SHP77 (cell line): ENCODE measurements at regions not wholly inside any gene's neighbourhood (a gene's known extent, or its start where the extent isn't known, plus 50 kb on each side); places are given as distances from the start of the nearest gene placed in this dataset.
A peak's percentile ranks its signal among the peaks of the same experiment; 100 is the strongest.
"Not testable (repeated sequence)": the region's sequence is repeated elsewhere in the genome, so short reads cannot be mapped to it uniquely, and the experiment has no call there.

Experiments
- DNase-seq, 2 experiments: peaks; one replicate each; lab custom pipeline; 2025; lab: John Stamatoyannopoulos, UW

GRCh38 chr10:29363930-29364329 is 75.1 kb downstream of the LYZL1 start:
- not testable (repeated sequence) for DNase-seq

DNA sequence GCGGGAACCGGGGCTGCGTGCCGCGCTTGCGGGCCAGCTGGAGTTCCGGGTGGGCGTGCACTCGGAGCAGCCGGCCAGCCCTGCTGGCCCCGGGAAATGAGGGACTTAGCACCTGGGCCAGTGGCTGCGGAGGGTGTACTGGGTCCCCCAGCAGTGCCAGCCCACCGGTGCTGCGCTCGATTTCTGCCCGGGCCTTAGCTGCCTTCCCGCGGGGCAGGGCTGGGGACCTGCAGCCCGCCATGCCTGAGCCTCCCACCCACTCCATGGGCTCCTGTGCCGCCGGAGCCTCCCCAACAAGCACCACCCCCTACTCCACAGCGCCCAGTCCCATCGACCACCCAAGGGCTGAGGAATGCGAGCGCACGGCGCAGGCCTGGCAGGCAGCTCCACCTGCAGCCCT is 77.3 kb downstream of the LYZL1 start:
- DNase-seq = not testable (repeated sequence)

DNA sequence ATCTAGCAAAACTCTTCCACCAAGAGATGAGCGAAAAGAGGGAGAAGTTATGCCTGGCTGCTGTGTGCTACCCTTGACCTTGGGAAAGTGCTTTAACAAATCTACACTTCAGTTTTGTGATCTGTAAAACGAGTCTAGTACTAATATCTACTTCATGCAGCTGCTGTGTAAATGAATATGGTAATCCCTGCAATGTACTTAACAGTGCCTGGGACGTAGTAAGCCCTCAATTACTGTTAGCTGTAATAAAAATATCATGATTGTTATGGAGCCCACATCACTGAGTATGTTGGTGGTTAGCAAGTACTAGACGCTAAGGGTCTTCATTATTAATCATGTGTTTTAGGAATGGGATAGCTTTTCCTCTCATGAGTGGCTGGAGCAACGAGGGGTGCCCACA is 80.5 kb downstream of the LYZL1 start:
- no peak for DNase-seq

GRCh38 chr10:29370097-29371092 is 81.5 kb downstream of the LYZL1 start:
- DNase-seq = no peak

GRCh38 chr10:29372920-29373319 is 84.0 kb downstream of the LYZL1 start:
- DNase-seq = no peak

GRCh38 chr10:29374162-29374561 is 85.3 kb downstream of the LYZL1 start:
- no peak for DNase-seq

- no peak for DNase-seq
These were observed 87.0 kb downstream of the LYZL1 start for GRCh38 chr10:29375888-29376287.

DNA sequence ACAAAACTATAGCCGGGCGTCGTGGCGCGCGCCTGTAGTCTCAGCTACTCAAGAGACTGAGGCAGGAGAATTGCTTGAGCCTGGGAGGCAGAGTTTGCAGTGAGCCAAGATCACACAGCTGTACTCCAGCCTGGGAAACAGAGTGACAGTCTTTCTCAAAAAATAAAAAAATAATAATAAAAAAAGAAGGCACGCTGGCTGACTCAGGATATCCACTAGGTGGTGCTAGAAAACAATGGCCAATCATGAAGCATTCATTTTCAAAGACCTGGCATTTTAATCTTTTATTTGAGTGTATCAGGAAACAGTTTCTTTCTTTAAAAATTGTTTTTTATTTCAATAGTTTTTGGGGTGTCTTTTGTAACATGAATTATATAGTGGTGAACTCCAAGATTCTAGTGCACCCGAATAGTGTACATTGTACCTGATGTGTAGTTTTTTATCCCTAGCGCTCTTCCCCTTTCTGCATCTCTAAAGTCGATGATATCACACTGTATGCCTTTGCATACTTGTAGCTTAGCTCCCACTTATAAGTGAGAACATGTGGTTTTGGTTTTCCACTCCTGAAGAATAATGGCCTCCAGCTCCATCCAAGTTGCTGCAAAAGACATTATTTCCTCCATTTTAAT is 88.6 kb downstream of the LYZL1 start:
- DNase-seq = no peak

DNA sequence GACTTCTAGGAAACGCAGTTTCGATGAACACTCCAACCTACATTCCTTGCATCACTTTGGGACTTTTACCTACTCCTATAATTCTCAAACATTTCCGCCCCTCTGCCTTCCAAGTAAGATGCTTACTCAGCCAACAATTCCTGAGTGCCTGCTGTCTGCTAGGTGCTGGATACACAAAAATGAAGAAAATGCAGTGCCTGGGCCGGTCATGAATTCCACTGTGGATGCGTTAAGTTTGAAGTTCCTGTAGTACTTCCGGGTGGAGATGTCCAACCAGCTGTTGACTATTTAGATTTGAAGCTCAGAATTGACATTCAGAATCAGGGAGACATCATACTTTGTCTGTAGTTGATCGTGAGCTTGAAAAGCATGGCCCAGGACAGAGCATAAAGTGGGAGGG is 89.2 kb downstream of the LYZL1 start:
- no peak for DNase-seq

DNA sequence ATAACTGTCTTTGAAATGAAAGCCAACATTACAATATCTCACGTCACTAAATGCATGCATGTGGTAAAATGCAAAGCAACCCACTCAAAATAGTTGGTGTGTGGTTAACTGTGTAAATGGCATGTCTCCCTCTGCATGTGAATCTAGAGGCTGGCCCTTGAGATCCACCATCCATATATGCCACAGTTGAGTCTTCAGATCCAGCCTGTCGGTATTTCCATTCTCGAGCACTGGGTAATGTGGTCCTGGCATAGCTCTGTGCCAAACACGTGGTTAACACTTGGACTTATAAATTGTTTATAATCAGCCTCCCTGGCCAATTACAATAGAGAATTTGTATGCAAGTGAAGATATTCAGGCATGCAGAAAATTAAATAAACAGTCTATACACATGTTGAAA is 90.3 kb downstream of the LYZL1 start:
- no peak for DNase-seq

DNA sequence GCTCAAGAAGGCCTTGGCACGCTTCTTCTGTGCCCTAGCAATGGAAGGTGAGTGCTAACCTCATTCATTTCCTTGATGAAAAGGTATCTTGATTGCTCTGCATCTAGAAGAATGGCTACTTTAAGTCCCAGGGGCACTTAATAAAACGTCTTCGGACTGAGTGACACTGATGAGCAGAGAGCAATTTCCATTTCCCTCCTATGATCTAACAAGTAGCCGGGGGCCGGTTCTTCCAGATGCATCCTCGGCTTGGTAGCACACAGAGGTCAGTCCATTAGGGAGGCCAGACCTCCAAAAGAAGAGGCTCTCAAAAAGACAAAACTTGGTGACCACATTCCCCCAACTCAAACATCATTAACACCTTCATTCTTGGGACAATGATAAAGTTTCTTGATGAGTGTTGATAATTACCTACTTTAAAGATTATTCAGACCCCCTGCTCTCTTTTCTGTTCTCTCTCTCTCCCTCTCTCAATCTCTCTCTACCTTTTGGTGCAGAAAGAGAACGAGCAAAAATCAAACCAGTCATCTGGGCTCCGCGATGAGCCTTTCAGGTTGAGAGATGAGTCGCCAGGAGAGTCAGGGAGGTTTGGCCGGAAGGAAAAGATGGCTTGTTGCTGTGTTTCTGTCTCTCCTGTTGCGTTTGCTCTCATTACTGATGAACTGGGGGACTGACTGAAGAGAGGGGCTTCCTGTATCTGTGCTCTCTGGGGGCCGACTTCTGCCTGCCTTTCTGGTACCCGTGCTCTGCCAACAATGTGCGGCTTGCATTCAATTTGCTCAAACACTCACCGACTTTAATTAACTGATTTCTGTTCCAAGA is 91.1 kb downstream of the LYZL1 start:
- DNase-seq = not testable (repeated sequence)

DNA sequence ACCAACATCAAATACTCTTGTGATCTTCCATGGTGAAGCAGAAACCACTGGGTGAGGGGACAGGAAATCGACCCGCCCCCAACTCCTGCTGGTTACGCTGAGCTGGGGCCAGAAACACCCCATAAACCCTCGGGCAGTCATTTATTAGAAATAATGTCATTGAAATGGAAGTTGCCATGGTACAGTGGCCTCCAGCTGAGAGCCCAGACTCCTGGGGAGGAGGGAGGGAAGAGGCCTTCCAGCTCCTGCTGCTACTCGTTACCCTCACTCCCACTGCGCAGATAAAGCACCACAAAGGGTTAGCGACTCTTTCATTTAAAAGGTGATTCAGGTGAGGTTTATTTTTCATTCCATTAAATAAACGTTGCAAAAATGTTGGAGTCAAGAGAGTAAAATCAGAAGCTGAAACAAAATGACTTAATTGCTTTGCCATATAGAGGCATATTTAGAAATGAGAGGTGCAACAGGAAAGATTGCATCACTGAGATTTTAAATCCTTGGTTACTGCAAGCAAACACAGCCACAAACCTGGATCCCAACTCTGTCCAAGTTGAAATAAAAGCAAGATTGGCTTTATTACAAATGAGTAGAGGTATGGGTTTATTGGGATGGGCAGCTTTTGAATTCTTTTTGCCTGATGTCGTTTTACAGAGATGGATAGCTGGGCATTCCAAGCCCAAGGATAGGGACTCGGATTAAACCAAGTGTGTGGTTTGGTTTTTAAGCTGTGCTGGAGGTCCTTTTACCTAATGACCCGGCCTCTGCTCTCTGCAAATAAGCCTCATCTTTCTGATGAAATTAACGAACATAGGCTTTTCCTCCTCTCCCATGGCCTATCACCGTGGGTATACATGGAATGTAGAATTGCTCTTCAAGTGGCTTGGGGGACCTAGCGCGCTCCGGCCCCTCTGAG is 92.0 kb downstream of the LYZL1 start:
- not testable (repeated sequence) for DNase-seq

- peak; percentile 15 to 18 for DNase-seq
These were observed 97.6 kb downstream of the LYZL1 start for GRCh38 chr10:29386342-29386999.

DNA sequence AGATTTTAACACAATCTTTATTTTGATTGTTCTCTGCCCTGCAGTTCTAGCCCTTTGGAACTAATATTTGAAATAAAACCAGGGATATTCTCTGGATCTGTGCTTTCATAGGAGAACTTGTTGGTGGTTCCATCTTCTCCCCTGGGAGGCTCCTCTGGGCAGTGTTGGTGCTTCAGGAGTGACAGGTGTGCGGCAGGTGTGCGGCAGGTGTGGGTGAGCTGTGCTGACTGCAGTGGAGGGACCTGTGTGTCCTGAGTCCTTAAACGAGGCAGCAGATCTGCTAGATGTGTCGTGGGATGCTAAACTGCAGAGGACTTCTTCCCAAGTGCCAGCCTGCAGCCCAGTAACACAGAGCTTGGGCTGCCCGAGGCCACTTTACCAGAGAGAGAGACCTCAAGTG is 98.4 kb downstream of the LYZL1 start:
- DNase-seq = peak; percentile 21 to 22

DNA sequence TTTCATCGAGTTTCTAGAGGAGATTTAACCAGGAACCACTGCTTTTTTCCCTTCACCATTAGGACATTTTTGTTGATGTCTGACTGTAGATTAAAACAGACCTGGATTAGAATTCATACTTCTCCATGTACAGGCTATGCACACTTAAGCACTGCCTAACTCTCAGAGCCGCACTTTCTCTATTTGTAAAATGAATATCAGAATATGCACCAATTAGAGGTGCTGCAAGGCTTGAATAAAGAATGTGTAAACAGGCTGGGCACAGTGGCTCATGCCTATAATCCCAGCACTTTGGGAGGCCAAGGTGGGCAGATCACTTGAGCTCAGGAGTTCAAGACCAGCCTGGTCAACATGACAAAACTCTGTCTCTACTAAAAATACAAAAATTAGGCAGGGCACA is 99.2 kb downstream of the LYZL1 start:
- not testable (repeated sequence) for DNase-seq

GRCh38 chr10:29389493-29389892 is 100.6 kb downstream of the LYZL1 start:
- DNase-seq = no peak

- no peak for DNase-seq
These were observed 101.1 kb downstream of the LYZL1 start for GRCh38 chr10:29389935-29390334.

GRCh38 chr10:29392376-29393021 is 103.6 kb downstream of the LYZL1 start:
- DNase-seq = peak; percentile 31 to 57

DNA sequence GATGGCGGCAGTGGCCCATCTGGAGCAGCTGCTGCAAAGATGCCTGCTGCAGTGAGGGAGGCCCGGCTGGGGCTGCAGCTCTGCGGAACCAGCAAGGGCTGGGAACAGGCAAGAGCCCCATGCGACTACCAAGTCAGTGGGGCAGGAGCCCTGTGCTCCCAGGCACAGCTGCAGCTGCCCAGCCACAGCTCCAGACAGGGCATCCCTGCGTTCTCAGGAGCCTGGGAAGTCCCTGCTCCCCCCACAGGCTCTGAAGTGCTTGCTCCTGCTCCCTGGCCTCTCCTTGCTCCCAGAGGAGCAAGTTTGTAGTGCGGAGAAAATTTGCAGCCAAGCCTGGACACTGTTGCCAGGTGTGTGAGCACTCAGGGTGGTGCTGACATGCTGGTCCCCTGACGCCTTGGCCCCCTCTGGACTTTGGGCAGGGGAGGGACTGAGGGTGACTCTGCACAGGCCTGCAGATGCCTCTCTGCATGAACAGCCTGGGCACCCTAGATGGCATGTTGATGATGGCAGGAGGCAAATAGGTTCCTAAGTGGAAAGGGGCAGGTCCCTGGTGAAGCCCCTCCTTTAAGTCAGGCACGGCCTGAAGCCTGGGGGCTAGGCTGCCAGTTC is 105.6 kb downstream of the LYZL1 start:
- no peak for DNase-seq

GRCh38 chr10:29395409-29395808 is 106.5 kb downstream of the LYZL1 start:
- no peak for DNase-seq
